ENCODE measurements at regions not wholly inside any gene's neighbourhood (a gene's known extent, or its start where the extent isn't known, plus 50 kb on each side); places are given as distances from the start of the nearest gene placed in this dataset.
"Not testable (repeated sequence)": the region's sequence is repeated elsewhere in the genome, so short reads cannot be mapped to it uniquely, and the experiment has no call there.

GRCh38 chr22:23381661-23382427, 198.2 kb downstream of the IGLL1 start:
- H3K9me3 ChIP-seq (ENCODE audit: insufficient read depth, low read depth, low read length): no peaks in the 10 kb centered on the region
- no peak overlapping the region for H3K27ac ChIP-seq (ENCODE audit: low read depth, low read length)
- no peak overlapping the region for H3K4me3 ChIP-seq (ENCODE audit: low read length)
- H3K36me3 ChIP-seq (ENCODE audit: insufficient read depth, low read length): no peaks in the 10 kb centered on the region
- H3K9ac ChIP-seq (ENCODE audit: low read depth, low read length): no peak overlapping the region
- H3K4me1 ChIP-seq (ENCODE audit: insufficient read depth, low read length): 0 out of 2 replicates have a peak, but pooled peaks cover 3% of the 10 kb centered on the region
- 91% methylated on average over 16 of the region's 16 CpGs for WGBS
- H3K27me3 ChIP-seq (ENCODE audit: insufficient read depth, low read length): no peaks in the 10 kb centered on the region

GRCh38 chr22:23380911-23381310, 199.2 kb downstream of the IGLL1 start:
- WGBS: 98% methylated on average over 4 of the region's 4 CpGs
- Histone ChIP-seq H3K9ac (ENCODE audit: low read depth, low read length) (no peak overlapping the region), H3K27ac (ENCODE audit: low read depth, low read length) (no peak overlapping the region), H3K9me3 (ENCODE audit: insufficient read depth, low read depth, low read length) (no peaks in the 10 kb centered on the region), H3K36me3 (ENCODE audit: insufficient read depth, low read length) (no peaks in the 10 kb centered on the region), H3K4me1 (ENCODE audit: insufficient read depth, low read length) (0 out of 2 replicates have a peak, but pooled peaks cover 3% of the 10 kb centered on the region), H3K27me3 (ENCODE audit: insufficient read depth, low read length) (no peaks in the 10 kb centered on the region), H3K4me3 (ENCODE audit: low read length) (no peak overlapping the region)

- H3K4me3 ChIP-seq (ENCODE audit: low read length): no peak overlapping the region
- H3K27ac ChIP-seq (ENCODE audit: low read depth, low read length): no peak overlapping the region
- H3K9me3 ChIP-seq (ENCODE audit: insufficient read depth, low read depth, low read length): no peaks in the 10 kb centered on the region
- 0 out of 2 replicates have a peak, but pooled peaks cover 3% of the 10 kb centered on the region for H3K4me1 ChIP-seq (ENCODE audit: insufficient read depth, low read length)
- H3K9ac ChIP-seq (ENCODE audit: low read depth, low read length): no peak overlapping the region
- peaks cover under 1% of the 10 kb centered on the region; the same call in 1 of the 2 replicates for H3K27me3 ChIP-seq (ENCODE audit: insufficient read depth, low read length)
- WGBS: 88% methylated on average over 5 of the region's 5 CpGs
- no peaks in the 10 kb centered on the region for H3K36me3 ChIP-seq (ENCODE audit: insufficient read depth, low read length)
These were observed 199.9 kb downstream of the IGLL1 start for GRCh38 chr22:23380230-23380573.

GRCh38 chr22:23379540-23380229, 199.4 kb downstream of the BCR start:
- H3K4me1 ChIP-seq (ENCODE audit: insufficient read depth, low read length); H3K27ac ChIP-seq (ENCODE audit: low read depth, low read length); H3K27me3 ChIP-seq (ENCODE audit: insufficient read depth, low read length); H3K36me3 ChIP-seq (ENCODE audit: insufficient read depth, low read length); H3K9ac ChIP-seq (ENCODE audit: low read depth, low read length); H3K9me3 ChIP-seq (ENCODE audit: insufficient read depth, low read depth, low read length); H3K4me3 ChIP-seq (ENCODE audit: low read length): not testable (repeated sequence)
- 94% methylated on average over 15 of the region's 18 CpGs for WGBS

GRCh38 chr22:23377767-23378166, 197.5 kb downstream of the BCR start:
- H3K27me3 ChIP-seq (ENCODE audit: insufficient read depth, low read length): peaks cover 24% of the 10 kb centered on the region
- no peak overlapping the region for H3K27ac ChIP-seq (ENCODE audit: low read depth, low read length)
- 91% methylated on average over 4 of the region's 6 CpGs for WGBS
- H3K9me3 ChIP-seq (ENCODE audit: insufficient read depth, low read depth, low read length): no peaks in the 10 kb centered on the region
- no peaks in the 10 kb centered on the region for H3K4me1 ChIP-seq (ENCODE audit: insufficient read depth, low read length)
- no peak overlapping the region for H3K4me3 ChIP-seq (ENCODE audit: low read length)
- no peak overlapping the region for H3K9ac ChIP-seq (ENCODE audit: low read depth, low read length)
- H3K36me3 ChIP-seq (ENCODE audit: insufficient read depth, low read length): no peaks in the 10 kb centered on the region

GRCh38 chr22:23376256-23376655, 195.9 kb downstream of the BCR start:
- Histone ChIP-seq H3K36me3 (ENCODE audit: insufficient read depth, low read length) (no peaks in the 10 kb centered on the region), H3K27ac (ENCODE audit: low read depth, low read length) (no peak overlapping the region), H3K9ac (ENCODE audit: low read depth, low read length) (no peak overlapping the region), H3K9me3 (ENCODE audit: insufficient read depth, low read depth, low read length) (no peaks in the 10 kb centered on the region), H3K4me3 (ENCODE audit: low read length) (no peak overlapping the region), H3K27me3 (ENCODE audit: insufficient read depth, low read length) (peaks cover 33% of the 10 kb centered on the region), H3K4me1 (ENCODE audit: insufficient read depth, low read length) (no peaks in the 10 kb centered on the region)
- 53% methylated on average over 6 of the region's 6 CpGs for WGBS

GRCh38 chr22:23375031-23375827, 194.9 kb downstream of the BCR start:
- Histone ChIP-seq H3K4me1 (ENCODE audit: insufficient read depth, low read length) (no peaks in the 10 kb centered on the region), H3K36me3 (ENCODE audit: insufficient read depth, low read length) (no peaks in the 10 kb centered on the region), H3K27me3 (ENCODE audit: insufficient read depth, low read length) (peaks cover 43% of the 10 kb centered on the region), H3K9me3 (ENCODE audit: insufficient read depth, low read depth, low read length) (no peaks in the 10 kb centered on the region), H3K4me3 (ENCODE audit: low read length) (no peak overlapping the region), H3K9ac (ENCODE audit: low read depth, low read length) (no peak overlapping the region), H3K27ac (ENCODE audit: low read depth, low read length) (no peak overlapping the region)
- 86% methylated on average over 14 of the region's 14 CpGs for WGBS

- H3K4me3 ChIP-seq (ENCODE audit: low read length): no peak overlapping the region
- no peak overlapping the region for H3K9ac ChIP-seq (ENCODE audit: low read depth, low read length)
- no peak overlapping the region for H3K27ac ChIP-seq (ENCODE audit: low read depth, low read length)
- 90% methylated on average over 9 of the region's 9 CpGs for WGBS
- no peaks in the 10 kb centered on the region for H3K36me3 ChIP-seq (ENCODE audit: insufficient read depth, low read length)
- no peaks in the 10 kb centered on the region for H3K9me3 ChIP-seq (ENCODE audit: insufficient read depth, low read depth, low read length)
- peaks cover 59% of the 10 kb centered on the region for H3K27me3 ChIP-seq (ENCODE audit: insufficient read depth, low read length)
- H3K4me1 ChIP-seq (ENCODE audit: insufficient read depth, low read length): no peaks in the 10 kb centered on the region
These were observed 193.3 kb downstream of the BCR start for GRCh38 chr22:23373601-23374000.

GRCh38 chr22:23370251-23370650, 189.9 kb downstream of the BCR start:
- WGBS: 57% methylated on average over 8 of the region's 8 CpGs
- Histone ChIP-seq H3K4me1 (ENCODE audit: insufficient read depth, low read length) (peaks cover 11% of the 10 kb centered on the region), H3K4me3 (ENCODE audit: low read length) (no peak overlapping the region), H3K9ac (ENCODE audit: low read depth, low read length) (no peak overlapping the region), H3K27me3 (ENCODE audit: insufficient read depth, low read length) (peaks cover 93% of the 10 kb centered on the region), H3K36me3 (ENCODE audit: insufficient read depth, low read length) (no peaks in the 10 kb centered on the region), H3K9me3 (ENCODE audit: insufficient read depth, low read depth, low read length) (no peaks in the 10 kb centered on the region), H3K27ac (ENCODE audit: low read depth, low read length) (no peak overlapping the region)

GRCh38 chr22:23369054-23369685, 188.9 kb downstream of the BCR start:
- H3K36me3 ChIP-seq (ENCODE audit: insufficient read depth, low read length): no peaks in the 10 kb centered on the region
- H3K27me3 ChIP-seq (ENCODE audit: insufficient read depth, low read length): peaks cover 93% of the 10 kb centered on the region
- H3K4me3 ChIP-seq (ENCODE audit: low read length): no peak overlapping the region
- H3K4me1 ChIP-seq (ENCODE audit: insufficient read depth, low read length): peaks cover 11% of the 10 kb centered on the region
- H3K9me3 ChIP-seq (ENCODE audit: insufficient read depth, low read depth, low read length): no peaks in the 10 kb centered on the region
- no peak overlapping the region for H3K27ac ChIP-seq (ENCODE audit: low read depth, low read length)
- 80% methylated on average over 5 of the region's 5 CpGs for WGBS
- H3K9ac ChIP-seq (ENCODE audit: low read depth, low read length): no peak overlapping the region
